GM23338 (cell line): ENCODE measurements at regions not wholly inside any gene's neighbourhood (a gene's known extent, or its start where the extent isn't known, plus 50 kb on each side); places are given as distances from the start of the nearest gene placed in this dataset.

Experiments used
- ATAC-seq: fragments of 200-7000 bp; cut with Tn5 transposase; 3 replicates; pipeline ENCODE4 v1.9.1; 2020
- DNase-seq: peaks from one replicate; pipeline ENCODE4 v3.0.0-alpha.2; 2015; ENCODE audit warnings: low spot score
- H2AFZ ChIP-seq: fragments of 200-600 bp; sonication (generic); 2 replicates; pipeline ENCODE4 v1.8.0; 2016; ENCODE audit warnings: antibody characterized with exemption, mild to moderate bottlenecking, moderate library complexity
- H3F3A ChIP-seq: fragments of 200-600 bp; sonication (generic); replicated peaks from 2 replicates; pipeline ENCODE4 v1.8.0; 2017; ENCODE audit warnings: antibody characterized with exemption, mixed run types, low read depth
- H3K27ac ChIP-seq: fragments of 200-600 bp; sonication (generic); 2 replicates; pipeline ENCODE4 v1.6.1; 2016; ENCODE audit warnings: low read depth
- H3K27me3 ChIP-seq: fragments of 200-600 bp; sonication (generic); 2 replicates; pipeline ENCODE4 v1.8.0; 2016; ENCODE audit warnings: mild to moderate bottlenecking, mixed run types, moderate library complexity; ENCODE audit not compliant: insufficient read depth
- H3K36me3 ChIP-seq: fragments of 200-600 bp; sonication (generic); 2 replicates; pipeline ENCODE4 v1.8.0; 2016; ENCODE audit warnings: mild to moderate bottlenecking; ENCODE audit not compliant: insufficient read depth
- H3K4me1 ChIP-seq: fragments of 200-600 bp; sonication (generic); 2 replicates; pipeline ENCODE4 v1.8.0; 2016; ENCODE audit warnings: mild to moderate bottlenecking, moderate library complexity; ENCODE audit not compliant: insufficient read depth
- H3K4me2 ChIP-seq: fragments of 200-600 bp; sonication (generic); 2 replicates; pipeline ENCODE4 v1.7.1; 2017; ENCODE audit warnings: mixed run types
- H3K4me3 ChIP-seq: fragments of 200-600 bp; sonication (generic); 2 replicates; pipeline ENCODE4 v1.6.1; 2016; ENCODE audit warnings: mixed run types
- H3K79me2 ChIP-seq: fragments of 200-600 bp; sonication (generic); replicated peaks from 2 replicates; pipeline ENCODE4 v1.8.0; 2017; ENCODE audit warnings: mild to moderate bottlenecking; ENCODE audit not compliant: insufficient read depth
- H3K9me2 ChIP-seq: fragments of 200-600 bp; sonication (generic); 2 replicates; pipeline ENCODE4 v1.8.0; 2017; ENCODE audit not compliant: insufficient read depth
- H4K20me1 ChIP-seq: fragments of 200-600 bp; sonication (generic); replicated peaks from 2 replicates; pipeline ENCODE4 v1.8.0; 2017; ENCODE audit warnings: mild to moderate bottlenecking; ENCODE audit not compliant: insufficient read depth
- H3K27ac Mint-ChIP-seq: 2 replicates; pipeline ENCODE4 v1.8.0; 2020; ENCODE audit warnings: inconsistent platforms, mild to moderate bottlenecking, moderate library complexity, mixed read lengths
- H3K27me3 Mint-ChIP-seq: 3 replicates; pipeline ENCODE4 v1.8.0; 2022; ENCODE audit warnings: low read depth, mild to moderate bottlenecking, moderate library complexity, mixed read lengths, inconsistent platforms; ENCODE audit not compliant: insufficient read depth, poor library complexity
- H3K36me3 Mint-ChIP-seq: 3 replicates; pipeline ENCODE4 v1.8.0; 2021; ENCODE audit warnings: low read depth, mild to moderate bottlenecking, inconsistent platforms, moderate library complexity, mixed read lengths
- H3K4me1 Mint-ChIP-seq: 3 replicates; pipeline ENCODE4 v1.8.0; 2020; ENCODE audit warnings: mild to moderate bottlenecking, inconsistent platforms, mixed read lengths
- H3K4me3 Mint-ChIP-seq: 3 replicates; pipeline ENCODE4 v1.8.0; 2021; ENCODE audit warnings: moderate library complexity, mild to moderate bottlenecking, inconsistent platforms, mixed read lengths
- H3K9me3 Mint-ChIP-seq: 3 replicates; pipeline ENCODE4 v1.8.0; 2020; ENCODE audit warnings: moderate library complexity, mild to moderate bottlenecking, inconsistent platforms, mixed read lengths
- CREB1 ChIP-seq: fragments of 250-450 bp; sonication (Bioruptor Pico); IDR thresholded peaks from 2 replicates; pipeline ENCODE4 v1.5.0; 2020; ENCODE audit warnings: low read depth, mild to moderate bottlenecking, moderate library complexity
- CTCF ChIP-seq, 2 experiments: fragments of 200-600 bp in 1 of 2; sonication (generic) in 1 of 2; conservative IDR thresholded peaks; 2 replicates each; pipeline versions ENCODE4 v1.5.1 to v1.6.1; 2016 to 2017; ENCODE audit warnings: antibody characterized with exemption in 2 of 2, low read depth in 2 of 2, mild to moderate bottlenecking in 2 of 2, moderate library complexity in 1 of 2
- EZH2 ChIP-seq: fragments of 200-600 bp; sonication (generic); IDR thresholded peaks from one replicate; pipeline ENCODE4 v1.8.0; 2017; ENCODE audit warnings: antibody characterized with exemption, mild to moderate bottlenecking, low read depth; ENCODE audit not compliant: unreplicated experiment
- JUNB ChIP-seq: IDR thresholded peaks from one replicate; pipeline ENCODE4 v1.6.1; 2016; ENCODE audit warnings: antibody characterized with exemption; ENCODE audit not compliant: unreplicated experiment
- NANOG ChIP-seq: IDR thresholded peaks from 2 replicates; pipeline ENCODE4 v1.6.1; 2016; ENCODE audit warnings: antibody characterized with exemption, borderline replicate concordance
- POLR2AphosphoS5 ChIP-seq: IDR thresholded peaks from 2 replicates; pipeline ENCODE4 v1.6.1; 2016; ENCODE audit warnings: antibody characterized with exemption, low read depth
- STAT1 ChIP-seq: IDR thresholded peaks from one replicate; pipeline ENCODE4 v1.6.1; 2016; ENCODE audit warnings: antibody characterized with exemption; ENCODE audit not compliant: unreplicated experiment
- ZNF114 ChIP-seq: fragments of 250-450 bp; sonication (Bioruptor Pico); IDR thresholded peaks from 2 replicates; pipeline ENCODE4 v1.5.0; 2020; ENCODE audit warnings: mild to moderate bottlenecking, moderate library complexity
- ZNF331 ChIP-seq: fragments of 250-450 bp; sonication (Bioruptor Pico); IDR thresholded peaks from 2 replicates; pipeline ENCODE4 v1.5.0; 2020; ENCODE audit warnings: low read depth, mild to moderate bottlenecking, moderate library complexity
- ZNF462 ChIP-seq: fragments of 250-450 bp; sonication (Bioruptor Pico); IDR thresholded peaks from 2 replicates; pipeline ENCODE4 v1.5.0; 2020; ENCODE audit warnings: mild to moderate bottlenecking, moderate library complexity
- TF ChIP-seq, protein P1 (sequence below): IDR thresholded peaks from one replicate; pipeline ENCODE4 v1.6.1; 2018; ENCODE audit warnings: antibody characterized with exemption; ENCODE audit not compliant: unreplicated experiment
- TF ChIP-seq, protein P2 (sequence below): IDR thresholded peaks from 2 replicates; pipeline ENCODE4 v1.6.1; 2016; ENCODE audit warnings: antibody characterized with exemption

DNA sequence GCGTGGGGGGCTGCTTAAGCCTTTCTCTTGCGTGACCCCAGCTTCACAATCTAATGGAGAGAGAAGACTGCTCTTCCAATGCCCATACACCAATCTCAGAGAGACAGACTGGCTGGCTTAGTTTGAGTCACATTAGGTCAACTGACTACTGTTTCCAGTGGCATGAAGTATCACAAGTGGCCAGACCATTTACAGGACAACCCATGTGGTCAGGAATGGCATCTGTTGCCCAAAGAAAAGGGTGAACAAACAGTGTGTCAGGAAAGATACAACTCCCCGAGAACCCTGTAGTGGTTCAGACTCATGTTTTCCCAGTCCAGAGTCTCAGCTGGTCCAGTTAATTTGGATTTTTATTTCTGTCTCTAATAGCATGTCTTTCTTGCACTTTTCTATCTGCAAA lies 177.4 kb upstream of the IL12B start:
- Histone ChIP-seq H3K27me3 (no peaks in the 10 kb centered on the region), H3K4me2 (no peak overlapping the region), H3K9me2 (0 out of 2 replicates have a peak, but pooled peaks cover 3% of the 10 kb centered on the region), H4K20me1 (no peaks in the 10 kb centered on the region), H2AFZ (no peak overlapping the region), H3F3A (no peaks in the 10 kb centered on the region), H3K4me1 (no peaks in the 10 kb centered on the region), H3K27ac (no peak overlapping the region), H3K36me3 (no peaks in the 10 kb centered on the region), H3K4me3 (no peak overlapping the region), H3K79me2 (no peaks in the 10 kb centered on the region)
- no peak for DNase-seq
- Mint-ChIP-seq H3K4me3 (no peak overlapping the region), H3K27ac (no peak overlapping the region), H3K27me3 (no peaks in the 10 kb centered on the region), H3K36me3 (no peaks in the 10 kb centered on the region), H3K4me1 (peaks cover 6% of the 10 kb centered on the region; the same call in 2 of the 3 replicates), H3K9me3 (no peaks in the 10 kb centered on the region)
- ATAC-seq, result no peak
- TF ChIP-seq CREB1 (no peak), EZH2 (no peak), STAT1 (no peak), POLR2AphosphoS5 (no peak), JUNB (no peak), ZNF331 (CRISPR knock-in tag) (no peak), NANOG (no peak), ZNF462 (no peak), CTCF (conservative IDR thresholded peaks at IDR 0.05; ENCODE audit: low read depth in 2 of 2) (no peak), ZNF114 (CRISPR knock-in tag) (no peak)
- TF ChIP-seq, protein P1, sequence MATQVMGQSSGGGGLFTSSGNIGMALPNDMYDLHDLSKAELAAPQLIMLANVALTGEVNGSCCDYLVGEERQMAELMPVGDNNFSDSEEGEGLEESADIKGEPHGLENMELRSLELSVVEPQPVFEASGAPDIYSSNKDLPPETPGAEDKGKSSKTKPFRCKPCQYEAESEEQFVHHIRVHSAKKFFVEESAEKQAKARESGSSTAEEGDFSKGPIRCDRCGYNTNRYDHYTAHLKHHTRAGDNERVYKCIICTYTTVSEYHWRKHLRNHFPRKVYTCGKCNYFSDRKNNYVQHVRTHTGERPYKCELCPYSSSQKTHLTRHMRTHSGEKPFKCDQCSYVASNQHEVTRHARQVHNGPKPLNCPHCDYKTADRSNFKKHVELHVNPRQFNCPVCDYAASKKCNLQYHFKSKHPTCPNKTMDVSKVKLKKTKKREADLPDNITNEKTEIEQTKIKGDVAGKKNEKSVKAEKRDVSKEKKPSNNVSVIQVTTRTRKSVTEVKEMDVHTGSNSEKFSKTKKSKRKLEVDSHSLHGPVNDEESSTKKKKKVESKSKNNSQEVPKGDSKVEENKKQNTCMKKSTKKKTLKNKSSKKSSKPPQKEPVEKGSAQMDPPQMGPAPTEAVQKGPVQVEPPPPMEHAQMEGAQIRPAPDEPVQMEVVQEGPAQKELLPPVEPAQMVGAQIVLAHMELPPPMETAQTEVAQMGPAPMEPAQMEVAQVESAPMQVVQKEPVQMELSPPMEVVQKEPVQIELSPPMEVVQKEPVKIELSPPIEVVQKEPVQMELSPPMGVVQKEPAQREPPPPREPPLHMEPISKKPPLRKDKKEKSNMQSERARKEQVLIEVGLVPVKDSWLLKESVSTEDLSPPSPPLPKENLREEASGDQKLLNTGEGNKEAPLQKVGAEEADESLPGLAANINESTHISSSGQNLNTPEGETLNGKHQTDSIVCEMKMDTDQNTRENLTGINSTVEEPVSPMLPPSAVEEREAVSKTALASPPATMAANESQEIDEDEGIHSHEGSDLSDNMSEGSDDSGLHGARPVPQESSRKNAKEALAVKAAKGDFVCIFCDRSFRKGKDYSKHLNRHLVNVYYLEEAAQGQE, result no peak
- TF ChIP-seq, protein P2, sequence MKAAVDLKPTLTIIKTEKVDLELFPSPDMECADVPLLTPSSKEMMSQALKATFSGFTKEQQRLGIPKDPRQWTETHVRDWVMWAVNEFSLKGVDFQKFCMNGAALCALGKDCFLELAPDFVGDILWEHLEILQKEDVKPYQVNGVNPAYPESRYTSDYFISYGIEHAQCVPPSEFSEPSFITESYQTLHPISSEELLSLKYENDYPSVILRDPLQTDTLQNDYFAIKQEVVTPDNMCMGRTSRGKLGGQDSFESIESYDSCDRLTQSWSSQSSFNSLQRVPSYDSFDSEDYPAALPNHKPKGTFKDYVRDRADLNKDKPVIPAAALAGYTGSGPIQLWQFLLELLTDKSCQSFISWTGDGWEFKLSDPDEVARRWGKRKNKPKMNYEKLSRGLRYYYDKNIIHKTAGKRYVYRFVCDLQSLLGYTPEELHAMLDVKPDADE, result no peak
